GM12872 (cell line): ENCODE measurements at regions not wholly inside any gene's neighbourhood (a gene's known extent, or its start where the extent isn't known, plus 50 kb on each side); places are given as distances from the start of the nearest gene placed in this dataset.

Experiments
- TF ChIP-seq, protein P1 (sequence below): IDR thresholded peaks from 3 replicates; pipeline ENCODE4 v1.5.1; 2011; ENCODE audit warnings: low read depth, mild to moderate bottlenecking, low read length, moderate library complexity; ENCODE audit not compliant: insufficient read depth

DNA sequence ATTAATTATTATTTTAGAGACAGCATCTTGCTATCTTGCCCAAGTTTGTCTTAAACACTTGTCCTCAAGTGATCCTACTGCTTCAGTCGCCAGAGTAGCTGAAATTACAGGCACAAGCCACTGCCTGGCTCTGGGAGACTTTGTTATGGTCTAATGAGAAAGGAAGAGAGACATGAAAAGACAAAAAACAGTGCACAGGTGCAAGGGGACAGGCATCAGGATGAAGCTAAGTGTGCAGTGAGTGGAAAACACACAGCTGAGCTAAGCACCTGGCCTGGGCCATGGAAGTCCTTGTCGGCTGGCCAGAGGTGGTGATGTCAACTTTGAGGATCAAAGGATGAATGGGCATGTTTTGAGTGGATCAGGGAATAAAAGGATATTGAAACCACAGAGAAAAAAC, 102.7 kb downstream of the HS3ST1 start:
- TF ChIP-seq, protein P1, sequence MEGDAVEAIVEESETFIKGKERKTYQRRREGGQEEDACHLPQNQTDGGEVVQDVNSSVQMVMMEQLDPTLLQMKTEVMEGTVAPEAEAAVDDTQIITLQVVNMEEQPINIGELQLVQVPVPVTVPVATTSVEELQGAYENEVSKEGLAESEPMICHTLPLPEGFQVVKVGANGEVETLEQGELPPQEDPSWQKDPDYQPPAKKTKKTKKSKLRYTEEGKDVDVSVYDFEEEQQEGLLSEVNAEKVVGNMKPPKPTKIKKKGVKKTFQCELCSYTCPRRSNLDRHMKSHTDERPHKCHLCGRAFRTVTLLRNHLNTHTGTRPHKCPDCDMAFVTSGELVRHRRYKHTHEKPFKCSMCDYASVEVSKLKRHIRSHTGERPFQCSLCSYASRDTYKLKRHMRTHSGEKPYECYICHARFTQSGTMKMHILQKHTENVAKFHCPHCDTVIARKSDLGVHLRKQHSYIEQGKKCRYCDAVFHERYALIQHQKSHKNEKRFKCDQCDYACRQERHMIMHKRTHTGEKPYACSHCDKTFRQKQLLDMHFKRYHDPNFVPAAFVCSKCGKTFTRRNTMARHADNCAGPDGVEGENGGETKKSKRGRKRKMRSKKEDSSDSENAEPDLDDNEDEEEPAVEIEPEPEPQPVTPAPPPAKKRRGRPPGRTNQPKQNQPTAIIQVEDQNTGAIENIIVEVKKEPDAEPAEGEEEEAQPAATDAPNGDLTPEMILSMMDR, result no peak

GRCh38 chr4:11323771-11324170, 104.9 kb downstream of the HS3ST1 start:
- TF ChIP-seq, protein P1, result no peak

GRCh38 chr4:11313157-11313943, 115.3 kb downstream of the HS3ST1 start:
- TF ChIP-seq, protein P1, result no peak

DNA sequence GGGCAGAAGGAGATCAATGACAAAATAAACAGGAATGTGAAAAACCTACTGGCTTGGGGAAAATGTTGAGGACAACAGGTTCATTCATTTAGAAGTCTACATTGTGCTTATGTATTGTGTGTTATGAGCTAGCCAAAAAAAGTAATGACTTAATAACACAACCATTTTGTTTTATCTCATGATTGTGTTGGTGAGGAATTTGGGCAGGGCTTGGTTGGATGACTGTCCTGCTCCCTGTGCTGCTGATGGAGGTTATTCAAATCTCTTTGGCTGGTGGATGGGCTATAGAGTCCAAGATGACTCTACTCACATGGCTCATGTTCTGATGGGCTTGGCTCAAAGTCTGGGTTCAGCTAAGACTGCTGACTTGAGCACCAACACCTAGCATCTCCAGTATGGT, 116.3 kb downstream of the HS3ST1 start:
- TF ChIP-seq, protein P1, result no peak

- TF ChIP-seq, protein P1, result no peak
Measured at GRCh38 chr4:11301075-11301660, 127.5 kb downstream of the HS3ST1 start.

DNA sequence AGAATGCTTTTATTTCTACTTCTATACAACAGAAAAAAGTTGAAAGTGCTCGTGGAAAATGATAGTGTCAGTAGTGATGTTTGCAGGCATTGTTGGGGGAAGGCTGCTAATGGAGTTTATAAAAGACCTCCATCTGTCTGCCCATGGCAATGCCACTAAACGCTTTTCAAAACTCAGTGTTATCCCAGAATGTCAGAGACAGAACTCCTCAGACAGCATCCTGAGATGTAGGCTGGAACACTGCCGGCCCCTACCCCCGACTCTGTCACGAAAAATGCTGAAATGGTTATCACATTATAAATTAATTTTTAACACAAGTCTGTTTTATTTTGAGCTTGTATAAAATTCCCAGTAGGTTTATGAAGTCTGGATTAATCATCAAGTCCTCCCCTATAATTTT, 128.9 kb downstream of the HS3ST1 start:
- TF ChIP-seq, protein P1, result no peak

- TF ChIP-seq, protein P1, result no peak
Measured at GRCh38 chr4:11299016-11299415, 129.7 kb downstream of the HS3ST1 start.
